HK-2 (cell line): ENCODE measurements at regions not wholly inside any gene's neighbourhood (a gene's known extent, or its start where the extent isn't known, plus 50 kb on each side); places are given as distances from the start of the nearest gene placed in this dataset.

Source experiments
- DNase-seq: peaks from one replicate; pipeline ENCODE4 v3.0.0-alpha.2; 2018; ENCODE audit not compliant: unreplicated experiment

- DNase-seq = no peak
These were observed 269.6 kb upstream of the PLXNA2 start for GRCh38 chr1:208513799-208514198.

GRCh38 chr1:208515129-208515528, 270.9 kb upstream of the PLXNA2 start:
- DNase-seq = no peak

GRCh38 chr1:208516780-208517179, 272.6 kb upstream of the PLXNA2 start:
- DNase-seq = no peak

GRCh38 chr1:208520438-208521099, 276.4 kb upstream of the PLXNA2 start:
- no peak for DNase-seq

GRCh38 chr1:208521534-208521933, 277.4 kb upstream of the PLXNA2 start:
- no peak for DNase-seq

- no peak for DNase-seq
These were observed 278.8 kb upstream of the PLXNA2 start for GRCh38 chr1:208523007-208523406.

- DNase-seq = no peak
These were observed 280.2 kb upstream of the PLXNA2 start for GRCh38 chr1:208524376-208524775.

- DNase-seq = no peak
These were observed 280.7 kb upstream of the PLXNA2 start for GRCh38 chr1:208524925-208525324.

GRCh38 chr1:208525417-208525816, 281.2 kb upstream of the PLXNA2 start:
- no peak for DNase-seq

GRCh38 chr1:208526613-208527125, 282.5 kb upstream of the PLXNA2 start:
- no peak for DNase-seq

- no peak for DNase-seq
These were observed 283.0 kb upstream of the PLXNA2 start for GRCh38 chr1:208527156-208527555.

GRCh38 chr1:208528578-208529240, 284.5 kb upstream of the PLXNA2 start:
- no peak for DNase-seq

- DNase-seq = no peak
These were observed 287.0 kb upstream of the PLXNA2 start for GRCh38 chr1:208531003-208531750.

- no peak for DNase-seq
These were observed 289.8 kb upstream of the PLXNA2 start for GRCh38 chr1:208533746-208534598.

- no peak for DNase-seq
These were observed 290.4 kb upstream of the PLXNA2 start for GRCh38 chr1:208534599-208534897.

GRCh38 chr1:208534979-208535378, 290.8 kb upstream of the PLXNA2 start:
- DNase-seq = no peak

GRCh38 chr1:208535511-208535910, 291.3 kb upstream of the PLXNA2 start:
- DNase-seq = no peak

GRCh38 chr1:208536212-208536611, 292.0 kb upstream of the PLXNA2 start:
- no peak for DNase-seq

GRCh38 chr1:208537198-208537597, 293.0 kb upstream of the PLXNA2 start:
- no peak for DNase-seq

- no peak for DNase-seq
These were observed 293.9 kb upstream of the PLXNA2 start for GRCh38 chr1:208538078-208538477.

GRCh38 chr1:208538587-208538986, 294.4 kb upstream of the PLXNA2 start:
- no peak for DNase-seq

- no peak for DNase-seq
These were observed 296.5 kb upstream of the PLXNA2 start for GRCh38 chr1:208540724-208541123.
